Colonic mucosa (tissue), 4 donors: ENCODE measurements at regions not wholly inside any gene's neighbourhood (a gene's known extent, or its start where the extent isn't known, plus 50 kb on each side); places are given as distances from the start of the nearest gene placed in this dataset.

ENCODE experiments used
- DNase-seq: peaks from one replicate; pipeline ENCODE4 v3.0.0-alpha.2; 2020
- H3K27ac ChIP-seq: fragments of 200-600 bp; one replicate; pipeline ENCODE4 v1.8.0; 2021
- H3K27me3 ChIP-seq: fragments of 200-600 bp; one replicate; pipeline ENCODE4 v1.8.0; 2021
- H3K36me3 ChIP-seq: fragments of 200-600 bp; one replicate; pipeline ENCODE4 v1.8.0; 2021
- H3K4me1 ChIP-seq: fragments of 200-600 bp; one replicate; pipeline ENCODE4 v1.8.0; 2021; ENCODE audit warnings: mild to moderate bottlenecking
- H3K4me3 ChIP-seq: fragments of 200-600 bp; one replicate; pipeline ENCODE4 v1.8.0; 2021
- H3K9ac ChIP-seq, 2 donors: one replicate each; pipeline ENCODE4 v1.7.0; 2013; ENCODE audit warnings: control low read depth in 2 of 2, low read depth in 2 of 2, low read length in 2 of 2
- H3K9me3 ChIP-seq: fragments of 200-600 bp; one replicate; pipeline ENCODE4 v1.8.0; 2021
- intact Hi-C: fragments of 100-400 bp; cut with DNase I; formaldehyde crosslinking; loops from one replicate; pipeline ENCODE4 v1.14.1; 2022
- TF ChIP-seq, protein P1 (sequence below): fragments of 200-600 bp; IDR thresholded peaks from one replicate; pipeline ENCODE4 v1.8.0; 2022; ENCODE audit warnings: antibody characterized with exemption, mild to moderate bottlenecking
- donor health status: healthy.
- donor health status: DM: no; HTN: no; CAD: no.
- donor health status: DM: no; HTN: no; CAD: no.

- no peak overlapping the region for H3K9ac ChIP-seq
Measured at GRCh38 chr6:130282234-130282995, 59.7 kb upstream of the SAMD3 start.

GRCh38 chr6:130276507-130276906, 53.8 kb upstream of the SAMD3 start:
- no peak overlapping the region for H3K9ac ChIP-seq
- no peaks in the 10 kb centered on the region for H3K36me3 ChIP-seq
- no peak for DNase-seq
- H3K4me1 ChIP-seq: no peaks in the 10 kb centered on the region
- no peaks in the 10 kb centered on the region for H3K9me3 ChIP-seq
- no peak overlapping the region for H3K27ac ChIP-seq
- intact Hi-C loops: no loop called here
- H3K4me3 ChIP-seq: no peak overlapping the region
- H3K27me3 ChIP-seq: no peaks in the 10 kb centered on the region
- TF ChIP-seq, protein P1, sequence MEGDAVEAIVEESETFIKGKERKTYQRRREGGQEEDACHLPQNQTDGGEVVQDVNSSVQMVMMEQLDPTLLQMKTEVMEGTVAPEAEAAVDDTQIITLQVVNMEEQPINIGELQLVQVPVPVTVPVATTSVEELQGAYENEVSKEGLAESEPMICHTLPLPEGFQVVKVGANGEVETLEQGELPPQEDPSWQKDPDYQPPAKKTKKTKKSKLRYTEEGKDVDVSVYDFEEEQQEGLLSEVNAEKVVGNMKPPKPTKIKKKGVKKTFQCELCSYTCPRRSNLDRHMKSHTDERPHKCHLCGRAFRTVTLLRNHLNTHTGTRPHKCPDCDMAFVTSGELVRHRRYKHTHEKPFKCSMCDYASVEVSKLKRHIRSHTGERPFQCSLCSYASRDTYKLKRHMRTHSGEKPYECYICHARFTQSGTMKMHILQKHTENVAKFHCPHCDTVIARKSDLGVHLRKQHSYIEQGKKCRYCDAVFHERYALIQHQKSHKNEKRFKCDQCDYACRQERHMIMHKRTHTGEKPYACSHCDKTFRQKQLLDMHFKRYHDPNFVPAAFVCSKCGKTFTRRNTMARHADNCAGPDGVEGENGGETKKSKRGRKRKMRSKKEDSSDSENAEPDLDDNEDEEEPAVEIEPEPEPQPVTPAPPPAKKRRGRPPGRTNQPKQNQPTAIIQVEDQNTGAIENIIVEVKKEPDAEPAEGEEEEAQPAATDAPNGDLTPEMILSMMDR: no peak

More at GRCh38 chr6:130282234-130282995, 59.7 kb upstream of the SAMD3 start:
- Histone ChIP-seq H3K9me3 (no peaks in the 10 kb centered on the region), H3K4me1 (no peaks in the 10 kb centered on the region), H3K27ac (no peak overlapping the region), H3K36me3 (no peaks in the 10 kb centered on the region), H3K4me3 (no peak overlapping the region), H3K27me3 (no peaks in the 10 kb centered on the region)
- DNase-seq: no peak
- intact Hi-C loops: loop anchor here (5.0 kb wide), 1 partner anchor 205 kb away; no protein-coding TSS in a partner anchor
- TF ChIP-seq, protein P1: peak; percentile 34

DNA sequence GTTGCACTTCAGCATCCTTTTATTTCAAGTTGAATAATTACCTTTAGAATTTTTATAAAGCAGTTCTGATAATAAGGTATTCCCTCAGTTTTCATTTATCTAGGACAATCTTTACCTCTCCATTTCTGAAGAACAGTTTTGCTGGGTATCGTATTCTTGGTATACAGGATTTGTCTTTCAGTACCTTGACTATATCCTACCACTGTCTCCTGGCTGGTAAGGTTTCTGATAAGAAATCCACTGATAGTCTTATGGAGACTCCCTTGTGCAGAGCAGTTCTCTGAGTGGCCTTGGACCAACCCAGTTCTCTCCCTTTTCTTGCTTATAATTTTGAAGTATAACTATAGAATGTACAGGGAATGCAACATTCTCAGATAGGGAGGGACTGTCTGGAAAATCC, 51.3 kb upstream of the SAMD3 start:
- no peaks in the 10 kb centered on the region for H3K27me3 ChIP-seq
- no peak overlapping the region for H3K4me3 ChIP-seq
- H3K36me3 ChIP-seq: no peaks in the 10 kb centered on the region
- DNase-seq: no peak
- no peak overlapping the region for H3K9ac ChIP-seq
- intact Hi-C loops: no loop called here
- H3K4me1 ChIP-seq: no peaks in the 10 kb centered on the region
- H3K27ac ChIP-seq: no peak overlapping the region
- TF ChIP-seq, protein P1: no peak
- H3K9me3 ChIP-seq: no peaks in the 10 kb centered on the region
